Daoy (cell line): ENCODE measurements at regions not wholly inside any gene's neighbourhood (a gene's known extent, or its start where the extent isn't known, plus 50 kb on each side); places are given as distances from the start of the nearest gene placed in this dataset.

Experiments used
- DNase-seq: peaks from one replicate; pipeline ENCODE4 v3.0.0-alpha.2; 2015; ENCODE audit warnings: low read depth

DNA sequence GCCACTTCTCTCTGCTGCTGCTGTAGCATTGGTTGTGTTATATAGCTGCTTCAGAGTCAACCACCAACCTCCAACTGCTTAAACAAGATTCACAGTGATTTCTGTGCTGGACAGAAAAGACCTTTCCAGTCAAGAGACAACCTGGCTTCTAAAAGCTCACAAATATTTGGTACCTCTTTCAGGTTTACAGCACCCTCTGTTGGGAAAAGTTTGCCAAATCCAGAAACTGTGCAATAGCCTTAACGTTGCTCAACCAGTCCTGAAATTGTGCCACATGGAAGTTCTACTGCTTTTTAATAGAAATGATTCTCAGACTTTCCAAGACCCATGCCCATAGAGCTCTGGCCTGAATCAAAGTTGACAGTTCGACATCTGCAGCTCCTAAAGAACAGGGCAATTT is 842.1 kb upstream of the HTR2C start:
- peak; percentile 1 for DNase-seq

DNA sequence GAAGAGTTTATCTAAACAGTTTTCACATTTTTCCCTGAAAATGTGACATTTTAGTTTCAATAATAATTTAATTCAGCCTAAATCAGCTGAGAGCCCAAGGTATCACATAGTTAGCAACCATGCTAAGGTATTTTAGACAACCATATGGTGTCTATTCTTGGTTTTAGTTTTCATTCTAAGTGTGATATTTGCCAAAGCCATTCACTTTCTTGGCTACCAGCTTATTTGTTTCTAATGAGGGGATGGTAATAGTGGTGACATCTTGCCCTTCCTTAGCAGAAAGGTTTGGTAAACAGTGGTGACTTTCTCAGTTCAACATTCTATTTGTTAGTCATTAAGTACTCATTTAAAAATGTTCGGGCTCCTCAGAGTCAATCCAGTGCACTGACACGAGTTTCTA is 854.9 kb upstream of the HTR2C start:
- no peak for DNase-seq

- peak; percentile 0 for DNase-seq
Observed at GRCh38 chrX:113726898-113727297, 857.0 kb upstream of the HTR2C start.

DNA sequence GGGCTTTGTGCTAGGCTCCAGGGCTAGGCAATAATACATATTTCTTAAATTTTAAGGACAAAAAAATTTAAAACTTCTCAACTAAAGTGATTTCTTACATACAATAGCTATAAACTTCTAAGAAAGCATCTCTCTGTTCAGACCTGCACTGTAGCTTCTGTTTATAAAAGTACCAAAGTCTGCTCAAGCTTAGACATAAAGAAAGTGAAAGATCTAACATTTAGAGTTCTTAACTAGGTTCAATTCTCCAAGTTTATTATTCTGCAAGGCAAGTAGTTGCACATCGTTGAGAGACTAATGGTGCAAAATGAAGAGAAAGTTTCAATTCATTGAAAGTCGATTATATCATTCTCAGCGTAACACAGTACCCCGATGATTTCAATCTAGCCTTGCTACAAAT is 857.4 kb upstream of the HTR2C start:
- no peak for DNase-seq

- DNase-seq = no peak
Observed at GRCh38 chrX:113726009-113726408, 857.9 kb upstream of the HTR2C start.

GRCh38 chrX:113699939-113700338 is 859.3 kb upstream of the AMOT start:
- no peak for DNase-seq

GRCh38 chrX:113675278-113675677 is 834.6 kb upstream of the AMOT start:
- no peak for DNase-seq

GRCh38 chrX:113651306-113651705 is 810.7 kb upstream of the AMOT start:
- DNase-seq = no peak

- peak; percentile 7 for DNase-seq
Observed at GRCh38 chrX:113644426-113644825, 803.8 kb upstream of the AMOT start.

GRCh38 chrX:113634565-113634964 is 793.9 kb upstream of the AMOT start:
- no peak for DNase-seq

DNA sequence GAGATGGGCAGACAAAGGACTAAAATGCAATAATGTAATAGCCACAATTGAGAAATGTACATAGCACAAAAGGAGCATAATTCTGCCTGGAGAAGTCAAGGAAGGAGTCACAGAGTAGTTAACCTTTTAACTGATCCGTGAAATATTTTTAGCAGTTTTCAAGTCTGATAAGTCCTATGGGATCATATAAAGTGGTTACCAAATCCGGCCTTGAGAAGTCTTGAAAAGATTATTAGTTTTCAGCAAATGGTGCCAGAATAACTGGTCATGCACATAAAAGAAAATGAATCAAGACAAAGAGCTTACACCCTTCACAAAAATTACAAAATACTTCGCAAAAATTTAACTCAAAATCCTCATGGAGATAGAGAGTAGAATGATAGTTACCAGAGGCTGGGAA is 788.7 kb upstream of the AMOT start:
- DNase-seq = no peak

DNA sequence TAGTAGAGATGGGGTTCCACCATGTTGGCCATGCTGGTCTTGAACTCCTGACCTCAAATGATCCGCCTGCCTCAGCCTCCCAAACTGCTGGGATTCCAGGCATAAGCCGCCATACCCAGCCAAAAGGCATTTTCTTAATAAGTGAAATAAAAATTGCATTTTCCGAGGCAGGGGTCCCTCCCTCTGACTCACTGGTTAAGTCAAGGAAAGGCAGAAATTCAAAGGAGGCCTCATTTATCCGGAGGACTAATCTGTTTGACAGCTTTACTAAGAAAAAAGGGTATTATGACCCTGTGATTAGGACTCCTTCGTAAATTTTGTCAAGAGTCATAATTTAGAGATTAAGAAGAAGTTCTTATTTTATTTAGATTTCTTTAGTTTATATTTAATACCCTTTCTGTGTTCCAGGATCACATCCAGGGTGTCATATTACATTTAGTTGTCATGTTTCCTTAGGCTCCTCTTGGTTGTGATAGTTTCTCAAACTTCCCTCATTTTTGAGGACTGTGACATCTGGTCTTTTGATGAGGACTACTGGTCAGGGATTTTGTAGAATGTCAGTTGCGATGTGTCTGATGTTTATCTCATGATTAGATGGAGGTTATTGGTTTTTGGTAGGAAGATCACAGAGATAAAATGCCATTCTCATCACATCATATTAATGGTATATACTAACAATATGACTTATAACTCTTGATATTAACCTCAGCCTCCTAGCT is 753.7 kb upstream of the AMOT start:
- no peak for DNase-seq

GRCh38 chrX:113586281-113586898 is 745.8 kb upstream of the AMOT start:
- no peak for DNase-seq

DNA sequence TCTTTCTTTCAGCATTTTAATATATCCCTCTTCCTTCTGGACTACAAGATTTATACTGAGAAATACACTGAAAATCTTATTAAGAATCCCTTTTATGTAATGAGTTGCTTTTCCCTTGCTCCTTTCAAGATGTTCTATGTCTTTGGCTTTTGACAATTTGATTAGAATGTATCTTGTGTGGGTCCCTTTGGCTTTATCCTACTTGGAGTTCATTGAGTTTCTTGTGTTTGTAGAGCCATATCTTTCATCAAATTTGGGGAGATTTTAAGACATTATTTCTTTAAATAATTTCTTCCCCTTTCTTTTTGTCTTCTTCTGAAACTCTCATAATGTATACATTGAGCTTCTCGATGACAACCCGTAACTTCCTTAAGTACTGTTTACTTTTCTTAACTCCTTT is 739.9 kb upstream of the AMOT start:
- no peak for DNase-seq

DNA sequence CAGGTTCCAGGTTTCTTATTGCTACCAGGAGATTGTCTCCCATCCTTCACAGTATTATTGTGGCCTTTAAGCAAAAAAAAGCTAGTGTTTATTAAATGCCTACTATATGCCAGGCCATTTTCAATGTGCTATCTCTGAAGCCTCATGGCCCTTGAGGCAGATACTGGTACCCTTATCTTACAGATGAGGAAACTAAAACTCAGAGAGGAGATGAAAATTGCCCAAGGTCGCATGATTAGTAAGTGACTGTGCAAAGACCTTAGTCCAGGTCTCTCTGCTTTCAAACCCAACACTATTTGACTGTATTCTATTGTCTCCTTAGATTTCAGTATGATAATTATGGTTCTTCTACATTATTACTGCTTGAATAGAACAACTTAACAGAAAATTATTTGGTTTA is 717.9 kb upstream of the AMOT start:
- no peak for DNase-seq

GRCh38 chrX:113551919-113552318 is 711.3 kb upstream of the AMOT start:
- DNase-seq = no peak

GRCh38 chrX:113548308-113549015 is 707.8 kb upstream of the AMOT start:
- no peak for DNase-seq

DNA sequence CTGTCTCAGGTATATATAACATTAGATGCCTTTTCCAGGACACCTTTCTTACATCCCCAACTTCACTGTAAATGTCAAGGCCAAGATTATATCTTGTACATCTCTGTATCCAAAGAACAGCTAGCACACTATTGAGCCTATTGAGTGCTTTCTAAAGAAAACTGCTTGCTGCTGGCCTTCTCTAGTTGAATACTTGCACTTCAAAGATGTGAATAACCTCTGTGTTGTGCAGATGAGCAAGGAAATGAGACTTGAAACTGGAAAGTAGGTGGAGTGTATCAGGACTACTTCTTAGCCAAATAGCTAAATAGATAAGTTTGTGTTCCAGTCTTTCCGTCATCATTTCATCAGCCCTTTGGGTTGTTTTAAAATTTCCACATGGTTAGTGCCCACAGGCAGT is 704.4 kb upstream of the AMOT start:
- DNase-seq = no peak

- no peak for DNase-seq
Observed at GRCh38 chrX:113539599-113540356, 699.1 kb upstream of the AMOT start.

GRCh38 chrX:113529426-113530013 is 688.9 kb upstream of the AMOT start:
- DNase-seq = no peak

DNA sequence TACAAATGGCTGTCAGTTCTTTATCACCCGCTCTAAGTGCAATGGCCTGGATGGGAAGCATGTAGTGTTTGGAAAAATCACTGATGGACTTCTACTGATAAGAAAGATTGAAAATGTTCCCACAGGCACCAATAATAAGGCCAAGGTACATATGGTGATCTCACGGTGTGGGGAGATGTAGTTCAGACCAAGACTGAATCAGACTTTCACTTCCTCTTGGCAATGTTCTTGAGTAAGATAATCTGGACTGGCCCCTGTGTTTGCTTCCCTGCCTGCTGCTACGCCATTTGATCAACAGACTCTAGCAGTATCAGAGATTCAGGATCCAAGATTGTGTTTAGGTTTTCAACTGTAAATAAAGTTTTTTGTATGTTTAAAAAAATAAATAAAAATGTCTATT is 682.2 kb upstream of the AMOT start:
- DNase-seq = no peak

GRCh38 chrX:113514906-113515305 is 674.3 kb upstream of the AMOT start:
- no peak for DNase-seq
